ENCODE measurements at regions not wholly inside any gene's neighbourhood (a gene's known extent, or its start where the extent isn't known, plus 50 kb on each side); places are given as distances from the start of the nearest gene placed in this dataset.

- ChIA-PET POLR2A (no interaction called here), RAD21 (ENCODE audit: unreplicated experiment) (no interaction called here), CTCF (interaction anchor here (0.6 kb wide), 1 partner anchor 153 kb away, joined by 3 read pairs; no protein-coding TSS in a partner anchor), SMC1A (ENCODE audit: uncharacterized antibody, unreplicated experiment) (no interaction called here)
- Histone ChIP-seq H4K20me1 (ENCODE audit: control insufficient read depth, insufficient read depth) (no peaks in the 10 kb centered on the region), H3K9me3 (replicated peaks; ENCODE audit: control insufficient read depth, insufficient read depth, low read length) (no peaks in the 10 kb centered on the region), H3K27me3 (replicated peaks in 1 of 2; ENCODE audit: control insufficient read depth in 2 of 2, insufficient read depth in 2 of 2, low read length in 1 of 2) (peaks cover 0 to 2% of the 10 kb centered on the region in 2 experiments; a peak in 1 of 4 replicates), H3K9ac (ENCODE audit: control insufficient read depth, insufficient read depth, low read length) (no peak overlapping the region), H3K27ac (ENCODE audit: control insufficient read depth, insufficient read depth) (no peak overlapping the region), H3K4me3 (no peak overlapping the region), H3K4me2 (ENCODE audit: control insufficient read depth, insufficient read depth) (no peak overlapping the region), H2AFZ (ENCODE audit: control insufficient read depth, low read depth, low read length) (no peak overlapping the region), H3K79me2 (ENCODE audit: control insufficient read depth, insufficient read depth, low read length) (no peaks in the 10 kb centered on the region), H3K36me3 (ENCODE audit: control insufficient read depth in 2 of 2, insufficient read depth in 2 of 2, low read length in 1 of 2) (no peaks in the 10 kb centered on the region), H3K4me1 (ENCODE audit: control insufficient read depth, insufficient read depth, low read length) (no peaks in the 10 kb centered on the region)
- DNase-seq (ENCODE audit: low read depth, low spot score) = no peak
- no peak for ATAC-seq
- no peak for TF ChIP-seq TBL1XR1 (IDR thresholded peaks at IDR 0.05; ENCODE audit: low read depth, low read length)
- TF ChIP-seq PKNOX1 (IDR thresholded peaks at IDR 0.05) = no peak
- in situ Hi-C loops (cut with MboI) = no loop called here
- intact Hi-C loops (cut with micrococcal nuclease; ENCODE audit: unreplicated experiment) = no loop called here
- WGBS (ENCODE audit: insufficient coverage, insufficient replicate concordance, low lambda C conversion rate, missing lambda C conversion rate) = 39% methylated on average over 5 of the region's 5 CpGs
- FAIRE-seq = no peak
- BruUV-seq (replicated peaks) = no TSS peak
Observed at GRCh38 chr5:168066536-168067208, 224.8 kb upstream of the WWC1 start.

- Histone ChIP-seq H3K27me3 (replicated peaks in 1 of 2; ENCODE audit: control insufficient read depth in 2 of 2, insufficient read depth in 2 of 2, low read length in 1 of 2) (no peaks in the 10 kb centered on the region; a peak in 1 of 4 replicates), H3K36me3 (ENCODE audit: control insufficient read depth in 2 of 2, insufficient read depth in 2 of 2, low read length in 1 of 2) (no peaks in the 10 kb centered on the region), H2AFZ (ENCODE audit: control insufficient read depth, low read depth, low read length) (no peak overlapping the region), H3K4me1 (ENCODE audit: control insufficient read depth, insufficient read depth, low read length) (no peaks in the 10 kb centered on the region), H3K4me3 (no peak overlapping the region), H3K9ac (ENCODE audit: control insufficient read depth, insufficient read depth, low read length) (no peak overlapping the region), H3K79me2 (ENCODE audit: control insufficient read depth, insufficient read depth, low read length) (no peaks in the 10 kb centered on the region), H3K4me2 (ENCODE audit: control insufficient read depth, insufficient read depth) (no peak overlapping the region), H3K9me3 (replicated peaks; ENCODE audit: control insufficient read depth, insufficient read depth, low read length) (no peaks in the 10 kb centered on the region), H4K20me1 (ENCODE audit: control insufficient read depth, insufficient read depth) (no peaks in the 10 kb centered on the region), H3K27ac (ENCODE audit: control insufficient read depth, insufficient read depth) (no peak overlapping the region)
- TF ChIP-seq ZSCAN29 (IDR thresholded peaks at IDR 0.05) = no peak
- no peak for TF ChIP-seq IRF5 (IDR thresholded peaks at IDR 0.05; ENCODE audit: borderline replicate concordance)
- TF ChIP-seq RBBP5 (conservative IDR thresholded peaks at IDR 0.05) = no peak
- TF ChIP-seq CTCF (IDR thresholded peaks at IDR 0.05 in 2 of 3, conservative IDR thresholded peaks at IDR 0.05 in 1 of 3; ENCODE audit: control insufficient read depth in 2 of 3, extremely low read depth in 1 of 3, insufficient read depth in 1 of 3, low read depth in 3 of 3, low read length in 3 of 3) = no peak
- no peak for TF ChIP-seq BCL11A (IDR thresholded peaks at IDR 0.05; ENCODE audit: low read depth, low read length)
- 0% methylated on average over 1 of the region's 1 CpG for WGBS (ENCODE audit: insufficient coverage, insufficient replicate concordance, low lambda C conversion rate, missing lambda C conversion rate)
- FAIRE-seq (no peak), ATAC-seq (no peak), DNase-seq (ENCODE audit: low read depth, low spot score) (no peak)
- POLR2A ChIA-PET = no interaction called here
- CTCF ChIA-PET = no interaction called here
- in situ Hi-C loops (cut with MboI) (no loop called here), intact Hi-C loops (cut with micrococcal nuclease; ENCODE audit: unreplicated experiment) (no loop called here)
- RAD21 ChIA-PET (ENCODE audit: unreplicated experiment) = no interaction called here
- SMC1A ChIA-PET (ENCODE audit: uncharacterized antibody, unreplicated experiment) = interaction anchor here (1.4 kb wide), 1 partner anchor 348 kb away, joined by 3 read pairs; no protein-coding TSS in a partner anchor
- BruUV-seq (replicated peaks) = no TSS peak
Observed at GRCh38 chr5:168070761-168071160, 220.7 kb upstream of the WWC1 start.

Measured in GM12878 (cell line).